ENCODE measurements at regions not wholly inside any gene's neighbourhood (a gene's known extent, or its start where the extent isn't known, plus 50 kb on each side); places are given as distances from the start of the nearest gene placed in this dataset.

DNA sequence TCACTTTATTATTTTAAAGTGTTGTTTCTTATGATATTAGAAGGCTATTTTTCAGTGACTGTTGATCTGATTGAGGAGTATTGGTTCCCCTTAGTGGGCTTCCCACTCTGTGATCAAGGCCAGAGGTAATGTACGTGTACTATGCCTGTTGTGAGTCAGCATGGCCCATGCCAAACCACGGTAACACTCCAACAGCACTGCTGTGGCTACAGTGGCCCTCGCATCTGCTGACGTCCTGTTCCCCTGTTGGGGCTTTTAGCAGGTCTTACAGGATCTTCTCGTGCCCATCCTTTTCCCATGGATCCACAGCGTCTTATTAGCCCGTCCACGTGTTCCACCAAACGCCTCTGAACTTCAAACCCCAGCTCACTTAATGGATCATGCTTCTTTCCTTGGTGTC, 964.6 kb upstream of the CELF2 start:
- no peak for TF ChIP-seq EZH2 (IDR thresholded peaks at IDR 0.05; ENCODE audit: insufficient read depth, poor library complexity, severe bottlenecking)
- no peak for TF ChIP-seq EZH2phosphoT487 (IDR thresholded peaks at IDR 0.05; ENCODE audit: insufficient read depth, low read depth)
